NCI-H774 (cell line): ENCODE measurements at regions not wholly inside any gene's neighbourhood (a gene's known extent, or its start where the extent isn't known, plus 50 kb on each side); places are given as distances from the start of the nearest gene placed in this dataset.
A peak's percentile ranks its signal among the peaks of the same experiment; 100 is the strongest.

ENCODE experiments used
- DNase-seq: peaks from one replicate; lab custom pipeline; 2025; lab: John Stamatoyannopoulos, UW

- no peak for DNase-seq
Measured at GRCh38 chr4:56206258-56206657, 181.0 kb downstream of the AASDH start.

- DNase-seq, result no peak
Measured at GRCh38 chr4:56200275-56200674, 187.0 kb downstream of the AASDH start.

GRCh38 chr4:56198265-56198664 is 189.0 kb downstream of the AASDH start:
- no peak for DNase-seq

GRCh38 chr4:56197387-56197786 is 189.9 kb downstream of the AASDH start:
- no peak for DNase-seq

DNA sequence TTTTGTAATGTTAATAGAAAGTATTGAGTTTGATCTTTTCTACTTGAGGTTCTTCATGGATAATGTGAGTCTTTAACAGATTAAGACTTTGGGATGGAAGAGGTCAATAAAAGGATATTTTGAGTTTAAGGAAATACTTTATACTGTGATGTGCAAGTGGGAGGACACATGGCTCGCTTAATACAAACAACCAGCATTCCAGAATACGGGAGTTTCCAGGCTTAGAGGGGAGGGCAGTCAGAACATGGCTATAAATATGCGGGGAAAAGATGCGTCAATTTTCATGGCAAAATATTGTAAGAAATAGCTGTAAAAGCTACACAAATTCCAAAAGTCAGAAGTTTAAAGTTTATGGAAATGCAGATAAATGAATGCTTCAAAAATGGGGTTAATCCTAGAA is 192.3 kb downstream of the AASDH start:
- no peak for DNase-seq

DNA sequence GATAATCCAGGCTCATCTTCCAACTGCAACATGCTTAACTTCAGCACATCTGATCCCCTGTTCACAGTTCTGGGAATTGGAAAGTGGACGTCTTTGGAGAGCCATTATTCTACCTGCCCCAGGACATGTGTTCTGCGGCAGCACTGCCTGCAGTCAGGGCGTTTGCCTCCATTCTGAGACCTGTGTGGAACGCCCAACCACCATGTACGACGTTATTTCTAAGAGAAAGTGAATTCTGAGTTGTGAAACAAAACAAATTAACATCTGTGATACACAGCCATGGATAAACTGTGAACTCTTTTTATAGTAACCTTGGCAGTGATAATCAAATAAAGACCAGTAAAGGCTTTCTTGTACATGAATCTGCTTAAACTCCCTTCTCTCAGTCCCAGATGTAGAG is 195.8 kb downstream of the AASDH start:
- no peak for DNase-seq

- DNase-seq, result no peak
Measured at GRCh38 chr4:56187688-56188087, 199.6 kb downstream of the AASDH start.

DNA sequence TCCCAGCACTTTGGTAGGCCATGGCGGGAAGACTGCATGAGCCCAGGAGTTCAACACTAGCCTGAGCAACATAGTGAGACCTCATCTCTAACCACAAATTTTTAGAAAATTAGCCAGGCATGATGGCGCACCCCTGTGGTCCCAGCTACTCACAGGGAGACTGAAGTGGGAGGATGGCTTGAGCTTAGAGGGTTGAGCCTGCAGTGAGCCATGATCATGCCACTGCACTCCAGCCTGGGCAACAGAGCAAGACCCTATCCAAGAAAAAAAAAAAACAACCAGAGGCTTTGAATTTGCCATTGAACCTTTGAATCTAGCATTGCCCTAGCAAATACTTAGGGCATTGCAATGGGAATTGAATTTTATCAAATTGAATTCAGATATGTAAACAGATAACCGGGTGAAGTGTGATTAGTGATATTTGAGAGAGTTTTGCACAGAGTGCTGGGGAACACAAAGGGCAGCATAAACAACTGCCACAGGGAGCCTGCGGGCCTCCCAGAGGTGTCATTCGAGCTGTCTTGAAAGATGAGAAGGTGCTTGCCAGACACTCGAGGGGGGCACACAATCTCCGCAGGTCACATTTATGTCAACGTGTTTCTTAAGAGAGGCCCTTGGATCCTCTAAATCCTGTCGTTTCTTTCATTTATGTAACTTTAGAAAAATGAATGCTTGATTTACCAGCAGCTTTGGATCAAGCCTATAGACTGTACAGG is 200.3 kb downstream of the AASDH start:
- no peak for DNase-seq

GRCh38 chr4:56185901-56186300 is 201.4 kb downstream of the AASDH start:
- DNase-seq, result no peak

- DNase-seq, result no peak
Measured at GRCh38 chr4:56184214-56184613, 203.1 kb downstream of the AASDH start.

DNA sequence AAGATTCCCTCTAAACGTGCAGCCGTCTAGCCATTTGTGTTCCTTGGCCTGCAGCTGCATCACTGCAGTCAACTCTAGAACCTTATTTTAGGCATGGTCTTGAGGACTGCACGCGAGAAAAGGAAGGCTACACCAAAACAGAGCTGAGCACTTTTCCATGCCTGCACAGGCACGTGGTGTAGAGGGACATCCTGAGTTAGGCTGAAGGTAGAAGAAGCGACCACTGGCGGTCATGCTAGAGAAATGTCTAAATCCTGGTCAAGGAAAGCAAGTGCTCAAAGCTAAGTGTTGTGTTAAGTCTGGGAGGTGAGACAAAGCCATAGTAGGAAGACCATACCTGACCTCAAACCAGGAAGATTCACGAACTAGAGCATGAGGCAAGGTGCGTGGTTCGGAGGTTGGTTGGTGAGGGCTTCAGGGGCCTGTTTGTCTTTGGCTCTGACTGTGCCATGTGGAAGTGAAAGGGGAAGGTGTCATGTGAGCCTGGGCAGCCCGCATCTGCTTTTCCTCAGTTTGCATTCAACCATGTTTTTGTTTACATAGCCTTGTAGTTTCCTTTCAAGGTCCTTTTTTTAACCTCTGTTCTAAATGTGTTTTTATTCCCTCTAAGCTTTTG is 203.8 kb downstream of the AASDH start:
- no peak for DNase-seq

- DNase-seq, result no peak
Measured at GRCh38 chr4:56182356-56182755, 204.9 kb downstream of the AASDH start.

GRCh38 chr4:56181140-56181953 is 205.9 kb downstream of the AASDH start:
- DNase-seq, result no peak

- DNase-seq, result no peak
Measured at GRCh38 chr4:56169061-56169460, 218.2 kb downstream of the AASDH start.

DNA sequence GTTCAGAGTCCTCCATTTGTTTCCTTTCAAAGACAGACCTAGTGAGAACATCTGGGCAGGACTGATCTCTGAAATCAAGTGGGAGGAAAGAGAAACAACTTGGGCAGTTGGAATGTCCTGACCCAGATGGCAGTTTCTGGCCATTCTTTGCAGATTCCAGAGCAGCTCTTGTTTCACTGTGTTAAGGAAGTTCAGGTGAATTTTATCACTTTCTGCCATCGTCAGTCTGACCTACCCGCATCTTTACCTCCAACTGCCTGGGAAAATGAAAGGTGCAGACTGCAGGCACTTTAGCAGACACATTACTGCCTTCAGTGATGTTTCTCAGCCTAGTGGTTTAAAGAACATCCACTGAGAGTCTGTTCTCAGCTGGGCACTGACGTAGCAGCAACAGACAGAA is 216.2 kb downstream of the CEP135 start:
- no peak for DNase-seq

DNA sequence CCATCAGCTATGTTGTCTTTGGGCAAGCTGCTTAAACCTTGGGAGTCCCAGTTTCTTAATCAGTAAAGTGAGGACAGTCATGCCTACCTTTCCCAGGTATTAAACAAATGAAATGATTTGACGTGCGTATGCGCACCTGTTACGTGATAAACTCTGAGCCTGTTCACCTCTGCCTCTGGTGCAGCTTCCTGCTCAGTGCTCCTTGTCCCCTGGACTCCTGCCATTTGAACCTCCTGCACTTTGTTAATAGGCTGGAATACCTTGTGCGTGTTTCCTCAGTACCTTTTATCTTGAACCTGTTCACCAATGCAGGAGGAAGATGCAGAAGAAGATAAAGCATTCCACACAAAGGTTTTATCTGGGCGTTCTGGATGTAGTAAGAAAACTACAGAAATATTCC is 211.9 kb downstream of the CEP135 start:
- no peak for DNase-seq

- DNase-seq, result peak; percentile 22
Measured at GRCh38 chr4:56158483-56158882, 209.7 kb downstream of the CEP135 start.

GRCh38 chr4:56156141-56156540 is 207.4 kb downstream of the CEP135 start:
- no peak for DNase-seq

DNA sequence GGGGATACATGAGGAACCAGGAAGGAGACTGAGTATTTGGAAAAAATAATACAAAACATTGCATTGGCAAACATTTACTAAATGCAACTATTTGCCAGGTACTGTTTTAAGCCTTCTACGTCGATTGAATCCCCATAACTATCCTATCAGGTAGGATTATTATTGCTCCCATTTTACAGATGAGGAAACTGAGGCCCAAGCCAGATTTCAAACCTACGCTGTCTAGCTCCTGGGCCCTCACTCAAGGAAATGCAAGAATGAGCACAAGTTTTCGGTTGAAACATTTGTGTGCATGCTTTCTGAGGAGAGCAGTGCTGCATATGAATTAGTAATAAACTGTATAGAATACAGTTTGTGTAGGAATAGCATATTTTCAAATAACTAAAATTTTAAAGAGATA is 206.7 kb downstream of the CEP135 start:
- DNase-seq, result no peak

DNA sequence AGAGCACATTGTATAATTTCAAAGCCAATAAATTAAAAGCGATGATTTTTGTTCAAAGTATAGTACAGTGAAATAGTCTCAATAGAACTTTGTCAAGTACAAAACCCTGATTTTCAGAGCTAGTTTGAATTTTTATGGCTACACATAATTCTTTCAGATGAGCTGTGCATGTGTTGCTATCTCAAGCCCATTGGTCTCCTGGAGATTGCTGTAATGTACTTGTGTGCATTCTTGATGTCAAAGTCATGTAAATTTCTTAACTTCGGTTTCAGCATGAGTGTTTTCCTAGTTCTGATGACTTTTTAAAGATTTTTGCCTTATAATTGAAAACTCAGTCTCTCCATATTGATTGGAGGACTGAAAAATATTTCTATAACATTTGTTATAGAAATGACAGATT is 200.8 kb downstream of the CEP135 start:
- DNase-seq, result no peak

- DNase-seq, result no peak
Measured at GRCh38 chr4:56148428-56148827, 199.7 kb downstream of the CEP135 start.

DNA sequence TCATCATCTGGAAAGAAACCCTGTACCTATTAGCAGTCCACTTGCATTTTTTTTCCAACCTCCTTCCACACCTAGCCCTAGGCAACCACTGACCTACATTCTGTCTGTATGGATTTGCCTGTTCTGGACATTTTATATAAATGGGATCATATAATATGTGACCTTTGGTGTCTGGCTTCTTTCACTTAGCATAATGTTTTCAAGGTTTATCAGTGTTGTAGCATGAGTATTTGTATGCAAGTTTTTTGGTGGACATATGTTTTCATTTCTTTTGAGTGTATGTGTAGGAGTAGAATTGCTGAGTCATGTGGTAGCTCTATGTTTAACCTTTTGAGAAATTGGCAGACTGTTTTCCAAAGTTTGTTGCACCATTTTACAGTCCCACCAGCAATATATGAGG is 198.6 kb downstream of the CEP135 start:
- no peak for DNase-seq

DNA sequence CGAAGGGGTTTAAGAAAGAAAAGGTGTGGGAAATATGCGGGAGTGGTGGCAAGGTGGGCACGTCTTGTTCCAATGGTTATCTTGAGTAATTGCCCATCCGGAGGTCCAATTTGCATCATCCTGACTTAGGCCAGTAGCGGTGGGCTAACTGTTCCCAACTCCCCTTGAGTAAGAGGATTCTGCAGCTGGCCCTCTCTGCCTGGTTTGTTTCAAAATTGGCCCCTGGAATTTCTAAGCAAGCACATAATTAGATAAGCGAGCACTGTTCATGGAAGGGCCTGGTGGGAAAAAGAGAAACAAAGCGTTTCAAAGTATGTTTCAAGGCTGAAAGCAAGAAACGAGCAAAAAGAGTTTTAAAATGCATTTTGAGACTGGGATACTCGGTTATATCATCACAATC is 198.2 kb downstream of the CEP135 start:
- no peak for DNase-seq
